ENCODE measurements at regions not wholly inside any gene's neighbourhood (a gene's known extent, or its start where the extent isn't known, plus 50 kb on each side); places are given as distances from the start of the nearest gene placed in this dataset.

DNA sequence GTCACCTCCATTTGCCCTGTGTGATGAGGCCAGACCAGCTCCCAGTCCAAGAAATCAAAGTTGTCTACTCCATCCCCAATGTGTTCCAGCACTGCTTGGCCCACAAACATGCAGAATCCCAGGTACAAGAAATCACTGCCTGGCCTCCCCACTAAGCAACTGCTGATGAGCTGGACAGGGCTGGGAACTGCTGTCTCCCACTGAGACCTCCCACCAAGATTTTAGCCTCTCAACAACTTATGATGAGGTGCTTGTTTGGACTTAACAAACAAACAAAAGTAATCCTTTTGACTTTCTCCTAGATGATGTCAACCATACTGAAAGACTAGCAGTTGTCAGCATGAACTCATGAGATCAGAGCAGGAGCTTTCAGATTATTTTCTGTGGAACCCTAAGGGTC is 260.1 kb upstream of the UBE2E2 start:
- TF ChIP-seq, protein P1, sequence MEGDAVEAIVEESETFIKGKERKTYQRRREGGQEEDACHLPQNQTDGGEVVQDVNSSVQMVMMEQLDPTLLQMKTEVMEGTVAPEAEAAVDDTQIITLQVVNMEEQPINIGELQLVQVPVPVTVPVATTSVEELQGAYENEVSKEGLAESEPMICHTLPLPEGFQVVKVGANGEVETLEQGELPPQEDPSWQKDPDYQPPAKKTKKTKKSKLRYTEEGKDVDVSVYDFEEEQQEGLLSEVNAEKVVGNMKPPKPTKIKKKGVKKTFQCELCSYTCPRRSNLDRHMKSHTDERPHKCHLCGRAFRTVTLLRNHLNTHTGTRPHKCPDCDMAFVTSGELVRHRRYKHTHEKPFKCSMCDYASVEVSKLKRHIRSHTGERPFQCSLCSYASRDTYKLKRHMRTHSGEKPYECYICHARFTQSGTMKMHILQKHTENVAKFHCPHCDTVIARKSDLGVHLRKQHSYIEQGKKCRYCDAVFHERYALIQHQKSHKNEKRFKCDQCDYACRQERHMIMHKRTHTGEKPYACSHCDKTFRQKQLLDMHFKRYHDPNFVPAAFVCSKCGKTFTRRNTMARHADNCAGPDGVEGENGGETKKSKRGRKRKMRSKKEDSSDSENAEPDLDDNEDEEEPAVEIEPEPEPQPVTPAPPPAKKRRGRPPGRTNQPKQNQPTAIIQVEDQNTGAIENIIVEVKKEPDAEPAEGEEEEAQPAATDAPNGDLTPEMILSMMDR (IDR thresholded peaks at IDR 0.05; ENCODE audit: insufficient read depth, low read length, poor library complexity, severe bottlenecking) = no peak
- no peak for TF ChIP-seq EZH2phosphoT487 (conservative IDR thresholded peaks at IDR 0.05; ENCODE audit: low read length)
